OCI-M1 (cell line): ENCODE measurements at regions not wholly inside any gene's neighbourhood (a gene's known extent, or its start where the extent isn't known, plus 50 kb on each side); places are given as distances from the start of the nearest gene placed in this dataset.
A peak's percentile ranks its signal among the peaks of the same experiment; 100 is the strongest.
"Not testable (repeated sequence)": the region's sequence is repeated elsewhere in the genome, so short reads cannot be mapped to it uniquely, and the experiment has no call there.

Experiments
- DNase-seq: peaks from one replicate; lab custom pipeline; 2025; lab: John Stamatoyannopoulos, UW

- DNase-seq, result no peak
Observed at GRCh38 chr13:55977436-55977835, 1163.3 kb upstream of the PRR20A start.

GRCh38 chr13:55981381-55981780, 1159.3 kb upstream of the PRR20A start:
- no peak for DNase-seq

- not testable (repeated sequence) for DNase-seq
Observed at GRCh38 chr13:55984026-55984425, 1156.7 kb upstream of the PRR20A start.

GRCh38 chr13:55990631-55991030, 1150.1 kb upstream of the PRR20A start:
- no peak for DNase-seq

GRCh38 chr13:55991666-55992065, 1149.1 kb upstream of the PRR20A start:
- no peak for DNase-seq

GRCh38 chr13:55992145-55992544, 1148.6 kb upstream of the PRR20A start:
- no peak for DNase-seq

- DNase-seq, result peak; percentile 33
Observed at GRCh38 chr13:55999709-56000108, 1141.0 kb upstream of the PRR20A start.

- no peak for DNase-seq
Observed at GRCh38 chr13:56009418-56009817, 1131.3 kb upstream of the PRR20A start.

- no peak for DNase-seq
Observed at GRCh38 chr13:56012644-56013043, 1128.1 kb upstream of the PRR20A start.

- DNase-seq, result no peak
Observed at GRCh38 chr13:56015919-56016318, 1124.8 kb upstream of the PRR20A start.

GRCh38 chr13:56019606-56020005, 1121.1 kb upstream of the PRR20A start:
- DNase-seq, result no peak

- no peak for DNase-seq
Observed at GRCh38 chr13:56020425-56020824, 1120.3 kb upstream of the PRR20A start.

- DNase-seq, result no peak
Observed at GRCh38 chr13:56039992-56040391, 1100.7 kb upstream of the PRR20A start.

GRCh38 chr13:56066321-56066720, 1074.4 kb upstream of the PRR20A start:
- DNase-seq, result no peak

- no peak for DNase-seq
Observed at GRCh38 chr13:56102641-56103040, 1038.1 kb upstream of the PRR20A start.

GRCh38 chr13:56110751-56111150, 1030.0 kb upstream of the PRR20A start:
- no peak for DNase-seq

GRCh38 chr13:56134524-56134923, 1006.2 kb upstream of the PRR20A start:
- DNase-seq, result no peak

GRCh38 chr13:56166864-56167263, 973.9 kb upstream of the PRR20A start:
- no peak for DNase-seq

GRCh38 chr13:56168581-56168980, 972.1 kb upstream of the PRR20A start:
- DNase-seq, result no peak

- DNase-seq, result no peak
Observed at GRCh38 chr13:56173346-56173745, 967.4 kb upstream of the PRR20A start.

GRCh38 chr13:56182598-56182997, 958.1 kb upstream of the PRR20A start:
- DNase-seq, result no peak

GRCh38 chr13:56187331-56187730, 953.4 kb upstream of the PRR20A start:
- no peak for DNase-seq

GRCh38 chr13:56188582-56188981, 952.1 kb upstream of the PRR20A start:
- DNase-seq, result not testable (repeated sequence)

- DNase-seq, result no peak
Observed at GRCh38 chr13:56189439-56189838, 951.3 kb upstream of the PRR20A start.

GRCh38 chr13:56189978-56190377, 950.7 kb upstream of the PRR20A start:
- no peak for DNase-seq
